NCI-H1105 (cell line): ENCODE measurements at regions not wholly inside any gene's neighbourhood (a gene's known extent, or its start where the extent isn't known, plus 50 kb on each side); places are given as distances from the start of the nearest gene placed in this dataset.

Experiments
- DNase-seq: peaks from one replicate; lab custom pipeline; 2025; lab: John Stamatoyannopoulos, UW

DNA sequence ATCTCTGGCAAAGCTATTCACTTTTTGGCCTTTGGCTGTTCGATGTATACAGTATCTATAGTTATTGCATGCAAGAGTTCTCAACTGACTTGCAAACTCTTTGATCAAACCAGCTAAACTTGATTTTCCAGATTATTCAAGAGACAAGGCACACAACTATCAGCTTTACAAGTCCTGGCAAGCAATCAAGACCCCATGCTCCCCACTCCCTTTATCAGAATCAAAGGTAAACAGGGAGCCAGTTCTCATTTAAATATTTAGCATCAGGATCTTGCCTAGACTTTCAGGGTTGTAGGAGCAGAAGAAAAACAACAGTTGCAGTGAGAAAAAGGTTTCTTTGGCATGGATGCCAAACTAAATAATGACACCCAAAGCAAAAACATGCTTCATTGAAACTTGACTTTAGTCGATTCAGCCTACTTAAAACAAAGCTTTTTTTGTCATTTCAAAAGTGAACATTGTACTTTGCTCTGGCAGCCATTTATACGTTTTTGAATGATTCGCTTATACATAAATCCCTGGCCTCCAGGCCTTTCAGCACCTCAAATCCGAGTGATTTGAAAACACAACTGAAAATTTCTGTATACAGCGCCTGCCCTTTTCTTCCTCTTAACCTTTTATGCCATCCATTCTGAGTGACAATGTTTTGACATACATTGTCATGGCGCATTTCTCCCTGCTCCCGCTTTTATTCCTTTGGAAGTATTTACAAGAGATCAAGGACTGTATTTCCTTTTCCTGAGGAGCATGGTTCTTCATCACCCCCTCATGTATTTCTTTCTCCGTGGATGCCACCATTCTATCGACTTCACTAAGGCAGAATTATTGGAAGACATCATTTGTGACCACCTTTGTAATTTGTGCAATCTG is 340.8 kb downstream of the KLF5 start:
- DNase-seq: no peak

DNA sequence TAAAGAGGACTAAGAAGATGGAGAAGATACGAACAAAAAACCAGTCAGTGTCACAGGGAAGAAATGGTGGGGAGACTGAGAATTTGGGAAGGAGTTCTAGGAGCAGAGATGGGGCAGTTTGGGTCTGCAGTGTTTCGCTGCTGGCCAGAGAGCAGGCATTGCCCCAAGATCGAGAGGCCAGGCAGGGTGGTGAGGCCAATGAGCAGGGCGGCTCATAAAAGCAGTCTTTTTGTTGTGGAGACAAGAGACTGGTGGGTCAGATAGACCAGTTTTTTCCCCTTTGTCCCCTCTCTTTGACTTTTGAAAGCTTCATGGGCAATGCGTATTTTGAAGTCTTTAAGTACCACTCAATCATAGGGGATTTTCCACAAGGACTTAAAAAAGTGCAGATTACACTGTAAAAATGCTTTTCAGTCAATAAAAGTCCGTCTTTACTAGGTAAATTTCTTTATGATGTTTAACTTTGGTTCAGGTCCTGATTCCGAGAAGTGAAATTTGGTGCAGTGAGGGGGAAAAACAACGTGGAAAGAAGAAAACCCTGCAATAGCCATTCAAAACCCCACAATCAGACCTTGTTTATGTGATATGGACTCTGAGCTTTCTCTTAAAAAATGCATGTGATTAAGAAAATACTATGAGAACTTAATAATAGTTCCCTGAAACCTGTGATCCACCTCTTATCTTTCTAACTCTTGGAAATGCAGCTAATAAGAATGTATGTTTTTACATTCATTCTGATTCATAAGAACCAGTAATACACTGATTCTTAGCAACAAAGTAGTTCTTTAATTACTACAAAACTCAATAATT is 338.9 kb downstream of the KLF5 start:
- no peak for DNase-seq

- DNase-seq: no peak
Observed at GRCh38 chr13:73394066-73394465, 335.3 kb downstream of the KLF5 start.

- no peak for DNase-seq
Observed at GRCh38 chr13:73390100-73390499, 331.3 kb downstream of the KLF5 start.

DNA sequence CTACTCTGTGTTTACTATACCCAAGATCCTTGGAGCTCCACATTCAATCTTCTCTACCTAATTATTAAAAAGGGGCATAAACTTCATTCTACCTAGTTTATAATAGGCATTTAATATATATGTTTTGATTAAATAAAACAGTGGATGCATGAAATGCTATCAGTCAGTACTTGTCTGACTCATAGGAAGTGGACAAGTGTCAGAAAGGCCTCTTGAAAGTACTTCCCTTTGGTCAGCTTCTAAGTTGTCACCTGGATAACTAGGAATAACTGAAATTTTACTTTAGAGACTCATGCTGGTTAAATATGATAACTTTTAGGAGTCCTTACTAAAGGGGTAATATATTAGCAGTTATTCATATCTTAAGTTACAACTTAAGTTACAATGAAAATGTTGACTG is 329.8 kb downstream of the KLF5 start:
- no peak for DNase-seq

DNA sequence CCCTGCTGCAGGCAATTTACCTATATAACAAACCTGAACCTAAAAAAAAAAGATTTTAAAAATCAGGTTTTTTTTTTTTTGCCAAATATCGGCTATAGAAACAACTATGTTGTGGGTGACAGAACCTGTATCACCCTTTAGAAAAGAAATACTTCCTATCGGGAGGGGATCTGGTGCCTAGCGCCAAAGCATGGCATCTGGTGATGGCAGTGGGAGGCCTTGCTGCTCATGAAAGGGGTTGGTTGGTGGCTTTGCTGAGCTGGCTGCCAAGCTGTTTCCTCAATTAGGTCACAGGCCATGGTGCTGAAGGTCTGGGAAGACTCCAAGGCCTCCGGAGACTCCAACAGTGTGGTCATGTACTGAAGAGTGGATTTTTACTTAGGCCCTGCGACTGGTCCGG is 328.5 kb downstream of the KLF5 start:
- DNase-seq: no peak

- no peak for DNase-seq
Observed at GRCh38 chr13:73385848-73386247, 327.0 kb downstream of the KLF5 start.

- DNase-seq: no peak
Observed at GRCh38 chr13:73372666-73373627, 314.1 kb downstream of the KLF5 start.

DNA sequence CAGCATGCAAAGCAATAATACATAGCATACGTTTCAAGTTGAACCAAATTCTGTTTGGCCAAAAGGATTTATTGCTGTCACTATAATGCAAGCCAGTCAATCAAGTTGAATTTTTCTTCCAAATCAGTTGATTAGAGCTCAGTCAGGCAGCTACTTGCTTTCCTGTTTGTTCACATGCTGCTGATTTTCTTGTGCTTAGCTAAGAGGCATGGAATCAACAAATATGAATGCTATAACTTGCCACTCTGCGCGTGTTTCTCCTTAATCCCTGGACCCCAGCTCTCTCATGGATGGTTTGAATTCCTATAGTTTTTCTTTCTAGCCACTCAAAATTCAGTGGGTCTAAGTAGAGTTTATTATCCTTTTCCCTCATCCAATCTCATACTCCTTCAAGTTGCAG is 311.3 kb downstream of the KLF5 start:
- no peak for DNase-seq

DNA sequence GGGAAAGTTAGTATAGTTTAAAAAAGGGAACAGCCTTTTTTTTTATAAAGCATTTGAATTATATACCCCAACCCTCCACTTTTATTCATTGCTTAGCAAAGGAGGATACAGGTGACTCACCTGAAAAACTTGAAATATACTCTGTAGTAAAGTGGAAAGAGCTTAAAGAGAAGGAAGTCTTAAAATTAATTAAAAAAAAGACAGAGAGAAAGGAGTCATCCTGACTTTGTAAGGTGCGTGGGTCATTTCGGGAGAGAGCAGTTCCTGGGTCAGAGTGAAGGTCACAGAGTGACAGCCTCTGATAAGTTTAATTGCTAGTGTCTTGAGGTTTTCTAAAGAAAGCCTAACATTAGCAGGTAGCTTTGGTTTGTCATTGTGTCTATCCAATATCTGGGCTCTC is 310.3 kb downstream of the KLF5 start:
- DNase-seq: no peak

DNA sequence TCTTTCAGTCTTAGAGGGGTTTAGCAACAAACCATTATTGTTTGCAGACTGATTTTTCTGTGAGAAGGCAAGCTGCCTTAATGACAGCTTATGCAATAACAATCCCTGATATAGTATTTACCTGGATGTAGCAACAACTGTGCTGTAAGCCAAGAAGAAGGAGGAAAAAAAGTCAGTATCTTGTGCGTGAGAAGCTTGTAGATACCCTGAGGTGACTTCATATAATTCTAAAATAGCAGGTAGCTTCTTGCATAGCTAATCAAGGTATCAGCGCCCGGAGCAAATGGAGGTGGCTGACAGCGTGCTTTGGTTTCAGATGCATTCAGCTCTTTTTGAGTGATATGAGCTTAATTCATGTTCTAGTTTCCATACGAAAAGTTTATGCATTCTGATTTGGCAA is 309.8 kb downstream of the KLF5 start:
- no peak for DNase-seq

DNA sequence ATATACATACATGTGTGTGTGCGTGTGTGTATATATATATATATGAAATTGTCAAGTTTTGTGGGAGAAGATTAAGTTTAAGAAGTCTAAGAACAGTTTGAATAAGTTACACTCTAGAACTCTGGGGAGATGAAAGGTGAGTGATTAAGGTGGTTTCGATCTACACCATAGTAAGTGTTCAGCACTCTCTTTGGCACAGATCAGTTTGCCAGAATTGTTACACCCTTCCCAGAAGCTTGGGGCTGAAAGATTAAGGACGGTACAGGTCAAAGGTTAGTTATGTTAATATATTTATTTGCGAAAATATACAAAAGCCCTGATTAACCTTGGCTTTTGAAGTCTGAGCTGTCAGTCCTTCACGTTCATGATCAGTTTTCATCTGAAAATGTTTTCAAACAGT is 309.1 kb downstream of the KLF5 start:
- DNase-seq: no peak

- DNase-seq: no peak
Observed at GRCh38 chr13:73366241-73366640, 307.4 kb downstream of the KLF5 start.

GRCh38 chr13:73365681-73366080 is 306.9 kb downstream of the KLF5 start:
- DNase-seq: no peak

GRCh38 chr13:73365252-73365651 is 306.4 kb downstream of the KLF5 start:
- DNase-seq: no peak

GRCh38 chr13:73364736-73365135 is 305.9 kb downstream of the KLF5 start:
- DNase-seq: no peak

DNA sequence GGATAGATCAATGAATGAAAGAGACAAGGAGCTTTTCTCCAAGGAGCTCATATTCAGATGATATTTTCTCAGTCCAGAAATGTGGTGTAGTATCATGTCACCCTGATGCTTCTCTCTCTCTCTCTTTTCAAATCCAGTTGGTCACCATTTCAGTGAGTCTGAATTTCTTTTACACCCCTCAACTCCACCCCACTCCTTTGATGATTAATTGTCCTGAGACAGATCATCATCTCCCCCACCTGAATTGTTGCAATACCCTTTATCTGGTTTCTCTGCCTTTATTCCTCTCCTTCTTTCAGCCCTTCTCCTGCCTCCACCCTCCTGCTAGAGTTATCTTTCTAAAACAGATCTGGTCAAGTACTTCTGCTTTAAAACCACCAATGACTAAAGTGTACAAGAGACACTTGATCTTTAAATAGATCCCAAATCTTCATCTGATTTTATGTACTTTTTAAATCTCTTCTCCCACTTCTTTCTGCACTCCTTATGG is 299.8 kb downstream of the KLF5 start:
- no peak for DNase-seq

DNA sequence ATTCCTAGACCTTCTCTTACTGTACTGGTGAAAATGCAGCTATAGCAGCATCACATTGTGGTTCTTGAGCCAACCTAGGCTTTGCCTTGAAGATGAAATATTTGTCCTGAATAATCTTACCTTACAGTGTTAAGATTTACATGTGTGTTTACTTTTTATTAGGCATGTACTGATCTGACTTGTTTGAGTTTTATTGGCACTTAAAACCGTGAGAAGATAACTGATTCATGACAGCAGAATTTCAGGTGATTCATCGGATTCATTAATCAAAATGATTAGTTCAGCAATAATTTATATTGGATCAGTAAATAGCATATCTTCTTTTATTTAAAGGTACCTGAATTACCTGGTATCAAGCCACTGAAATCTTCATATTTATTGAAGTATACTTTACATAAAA is 296.3 kb downstream of the KLF5 start:
- no peak for DNase-seq

- DNase-seq: no peak
Observed at GRCh38 chr13:73351730-73352129, 292.9 kb downstream of the KLF5 start.

GRCh38 chr13:73341748-73342147 is 282.9 kb downstream of the KLF5 start:
- DNase-seq: no peak

DNA sequence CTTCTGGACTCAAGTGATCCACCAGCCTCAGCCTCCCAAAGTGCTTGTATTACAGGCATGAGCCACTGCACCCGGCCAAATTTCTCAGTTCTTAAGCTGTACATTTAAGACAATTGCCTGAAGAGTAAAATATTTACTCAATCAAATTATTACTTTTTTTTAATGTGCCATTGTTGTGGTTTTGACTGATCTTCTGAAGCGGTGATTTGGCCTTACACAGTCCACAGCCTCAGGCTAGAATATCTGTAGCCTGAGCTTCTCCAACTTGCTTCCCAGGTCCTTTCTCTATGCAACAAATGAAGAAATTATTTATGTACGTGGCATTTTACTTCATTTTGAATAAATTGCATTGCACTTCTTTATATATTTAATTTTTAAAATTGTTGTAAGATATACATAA is 281.3 kb downstream of the KLF5 start:
- no peak for DNase-seq

DNA sequence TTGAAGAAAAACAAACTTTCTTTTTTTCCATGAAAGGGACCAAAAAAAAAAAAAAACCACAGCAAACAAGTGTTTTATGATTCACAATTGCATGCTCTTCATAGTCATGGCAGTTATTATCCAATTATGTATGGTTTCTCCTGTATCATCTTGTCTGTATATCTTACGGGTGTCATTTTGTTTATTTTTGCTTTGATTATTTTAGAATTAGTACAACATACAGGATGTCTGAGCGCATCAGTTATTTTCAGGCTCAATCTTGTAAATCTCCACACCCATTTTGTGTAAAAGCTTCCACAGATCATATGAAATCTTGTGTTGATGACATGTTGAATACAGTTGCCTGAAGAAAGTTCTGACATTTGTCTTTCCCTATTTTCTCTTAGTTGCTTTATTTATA is 280.3 kb downstream of the KLF5 start:
- no peak for DNase-seq
